Fibroblast of lung (primary cell): ENCODE measurements at regions not wholly inside any gene's neighbourhood (a gene's known extent, or its start where the extent isn't known, plus 50 kb on each side); places are given as distances from the start of the nearest gene placed in this dataset.

ENCODE experiments used
- CTCF ChIP-seq, 2 donors: IDR thresholded peaks in 1 of 2; conservative IDR thresholded peaks in 1 of 2; 1 replicate in 1 of 2; 2 replicates in 1 of 2; pipeline ENCODE4 v1.5.1; 2011 to 2012; ENCODE audit warnings: low read length in 2 of 2, control low read depth in 1 of 2, inconsistent platforms in 1 of 2, low read depth in 1 of 2, mild to moderate bottlenecking in 1 of 2
- EZH2 ChIP-seq: IDR thresholded peaks from 2 replicates; pipeline ENCODE4 v1.5.1; 2012; ENCODE audit warnings: low read length, control low read depth, mild to moderate bottlenecking; ENCODE audit errors: missing control alignments

- TF ChIP-seq CTCF (conservative IDR thresholded peaks at IDR 0.05 in 1 of 2, IDR thresholded peaks at IDR 0.05 in 1 of 2; ENCODE audit: low read depth in 1 of 2, low read length in 2 of 2) (no peak), EZH2 (no peak)
Measured at GRCh38 chr16:86075488-86075785, 176.5 kb downstream of the IRF8 start.
